Mesenchymal stem cell (in vitro differentiated cells and primary cell): ENCODE measurements at regions not wholly inside any gene's neighbourhood (a gene's known extent, or its start where the extent isn't known, plus 50 kb on each side); places are given as distances from the start of the nearest gene placed in this dataset.

Experiments
- DNase-seq: peaks from one replicate; pipeline ENCODE4 v3.0.0-alpha.2; 2013
- H2AFZ ChIP-seq: one replicate; pipeline ENCODE4 v1.6.1; 2013; ENCODE audit warnings: low read depth, mild to moderate bottlenecking, control low read depth, inconsistent platforms, low read length, moderate library complexity
- H2AK5ac ChIP-seq: 2 replicates; pipeline ENCODE4 v1.6.1; 2013; ENCODE audit warnings: low read length, moderate library complexity, mild to moderate bottlenecking, inconsistent platforms; ENCODE audit not compliant: severe bottlenecking
- H2BK120ac ChIP-seq: one replicate; pipeline ENCODE4 v1.6.1; 2013; ENCODE audit warnings: low read depth, mild to moderate bottlenecking, inconsistent platforms, low read length, moderate library complexity
- H2BK12ac ChIP-seq, 2 experiments: one replicate each; pipeline ENCODE4 v1.6.1; 2013; ENCODE audit warnings: inconsistent platforms in 2 of 2, low read length in 2 of 2, mild to moderate bottlenecking in 2 of 2, moderate library complexity in 2 of 2, control low read depth in 1 of 2
- H2BK15ac ChIP-seq: one replicate; pipeline ENCODE4 v1.6.1; 2013; ENCODE audit warnings: mild to moderate bottlenecking, low read depth, inconsistent platforms; ENCODE audit not compliant: poor library complexity, severe bottlenecking
- H2BK5ac ChIP-seq: 2 replicates; pipeline ENCODE4 v1.6.1; 2013; ENCODE audit warnings: low read depth, mild to moderate bottlenecking, low read length, control low read depth, inconsistent platforms; ENCODE audit not compliant: poor library complexity, severe bottlenecking
- H3K14ac ChIP-seq, 2 experiments: one replicate each; pipeline ENCODE4 v1.6.1; 2013; ENCODE audit warnings: inconsistent platforms in 2 of 2, low read length in 2 of 2, control low read depth in 1 of 2, mild to moderate bottlenecking in 1 of 2, moderate library complexity in 1 of 2
- H3K18ac ChIP-seq, 2 experiments: one replicate each; pipeline ENCODE4 v1.6.1; 2013; ENCODE audit warnings: inconsistent platforms in 2 of 2, low read length in 2 of 2, control low read depth in 1 of 2, low read depth in 1 of 2, mild to moderate bottlenecking in 1 of 2
- H3K23ac ChIP-seq, 2 experiments: one replicate each; pipeline ENCODE4 v1.6.1; 2013; ENCODE audit warnings: inconsistent platforms in 2 of 2, low read length in 2 of 2, mild to moderate bottlenecking in 2 of 2, moderate library complexity in 2 of 2, control low read depth in 1 of 2
- H3K27ac ChIP-seq: 2 replicates; pipeline ENCODE4 v1.5.1; 2013; ENCODE audit warnings: mild to moderate bottlenecking, moderate library complexity, low read length, control low read depth, inconsistent platforms; ENCODE audit not compliant: poor library complexity, severe bottlenecking
- H3K27me3 ChIP-seq, 2 experiments: 2 replicates each; pipeline versions ENCODE4 v1.6.1 to v1.7.0; 2013; ENCODE audit warnings: low read length in 2 of 2, mild to moderate bottlenecking in 2 of 2, moderate library complexity in 2 of 2, control low read depth in 1 of 2, inconsistent platforms in 1 of 2; ENCODE audit not compliant: control insufficient read depth in 1 of 2, insufficient read depth in 1 of 2
- H3K36me3 ChIP-seq, 2 experiments: 2 replicates each; pipeline versions ENCODE4 v1.6.1 to v1.7.0; 2013; ENCODE audit warnings: low read length in 2 of 2, control low read depth in 1 of 2, inconsistent platforms in 1 of 2, low read depth in 1 of 2, mild to moderate bottlenecking in 1 of 2; ENCODE audit not compliant: insufficient read depth in 2 of 2, control insufficient read depth in 1 of 2
- H3K4ac ChIP-seq, 2 experiments: one replicate each; pipeline ENCODE4 v1.6.1; 2013; ENCODE audit warnings: inconsistent platforms in 2 of 2, low read length in 2 of 2, mild to moderate bottlenecking in 2 of 2, moderate library complexity in 2 of 2, control low read depth in 1 of 2, low read depth in 1 of 2
- H3K4me1 ChIP-seq: 2 replicates; pipeline ENCODE4 v1.6.1; 2013; ENCODE audit warnings: low read depth, low read length, control low read depth; ENCODE audit not compliant: control insufficient read depth, insufficient read depth
- H3K4me2 ChIP-seq: 2 replicates; pipeline ENCODE4 v1.6.1; 2013; ENCODE audit warnings: low read length, mild to moderate bottlenecking, inconsistent platforms; ENCODE audit not compliant: poor library complexity, severe bottlenecking
- H3K4me3 ChIP-seq, 2 experiments: 2 replicates each; pipeline versions ENCODE4 v1.5.1 to v1.7.0; 2013; ENCODE audit warnings: low read length in 2 of 2, mild to moderate bottlenecking in 2 of 2, control low read depth in 1 of 2, low read depth in 1 of 2; ENCODE audit not compliant: insufficient read depth in 1 of 2
- H3K79me1 ChIP-seq: replicated peaks from 2 replicates; pipeline ENCODE4 v1.6.1; 2013; ENCODE audit warnings: mild to moderate bottlenecking, control low read depth, low read length, inconsistent platforms; ENCODE audit not compliant: poor library complexity, severe bottlenecking
- H3K9ac ChIP-seq: 2 replicates; pipeline ENCODE4 v1.7.0; 2013; ENCODE audit warnings: mild to moderate bottlenecking, low read length, moderate library complexity
- H3K9me3 ChIP-seq: 2 replicates; pipeline ENCODE4 v1.7.0; 2013; ENCODE audit warnings: mild to moderate bottlenecking, low read length; ENCODE audit not compliant: control insufficient read depth
- H4K8ac ChIP-seq: one replicate; pipeline ENCODE4 v1.6.1; 2013; ENCODE audit warnings: inconsistent platforms, mild to moderate bottlenecking, low read length, moderate library complexity
- H4K91ac ChIP-seq: one replicate; pipeline ENCODE4 v1.6.1; 2013; ENCODE audit warnings: mild to moderate bottlenecking, low read length, inconsistent platforms
- WGBS: methylation state at CpG from one replicate; pipeline ENCODE4 v1.1.7; 2013; ENCODE audit warnings: mixed read lengths; 5-methylcytosine and 5-hydroxymethylcytosine counted together

GRCh38 chr1:215360031-215360430 lies 207.1 kb upstream of the KCTD3 start:
- no peak overlapping the region for H3K14ac ChIP-seq
- peaks cover 2% of the 10 kb centered on the region for H3K9me3 ChIP-seq
- no peak overlapping the region for H3K4me2 ChIP-seq
- no peaks in the 10 kb centered on the region for H3K4me1 ChIP-seq
- no peak overlapping the region for H4K8ac ChIP-seq
- H2AFZ ChIP-seq = no peak overlapping the region
- no peak overlapping the region for H2BK5ac ChIP-seq
- no peak overlapping the region for H2BK120ac ChIP-seq
- H3K18ac ChIP-seq = no peak overlapping the region
- no peak overlapping the region for H2BK12ac ChIP-seq
- no peak overlapping the region for H3K4ac ChIP-seq
- H3K4me3 ChIP-seq = no peak overlapping the region
- no peaks in the 10 kb centered on the region for H3K36me3 ChIP-seq
- H2BK15ac ChIP-seq = no peak overlapping the region
- no peak overlapping the region for H3K27ac ChIP-seq
- no peaks in the 10 kb centered on the region for H3K27me3 ChIP-seq
- DNase-seq = no peak
- H3K9ac ChIP-seq = no peak overlapping the region
- H2AK5ac ChIP-seq = no peak overlapping the region
- no peak overlapping the region for H4K91ac ChIP-seq
- H3K79me1 ChIP-seq = no peaks in the 10 kb centered on the region
- no peak overlapping the region for H3K23ac ChIP-seq

GRCh38 chr1:215360758-215361157 lies 206.3 kb upstream of the KCTD3 start:
- no peak overlapping the region for H2BK5ac ChIP-seq
- DNase-seq = no peak
- H2AFZ ChIP-seq = no peak overlapping the region
- no peaks in the 10 kb centered on the region for H3K36me3 ChIP-seq
- no peak overlapping the region for H3K23ac ChIP-seq
- no peak overlapping the region for H3K18ac ChIP-seq
- no peak overlapping the region for H3K9ac ChIP-seq
- no peaks in the 10 kb centered on the region for H3K27me3 ChIP-seq
- no peak overlapping the region for H2BK15ac ChIP-seq
- H2BK120ac ChIP-seq = no peak overlapping the region
- H3K9me3 ChIP-seq = peaks cover 2% of the 10 kb centered on the region
- no CpG with 5 or more reads among the region's 2 CpGs for WGBS
- no peak overlapping the region for H4K91ac ChIP-seq
- H3K4ac ChIP-seq = no peak overlapping the region
- H3K27ac ChIP-seq = no peak overlapping the region
- no peak overlapping the region for H3K4me2 ChIP-seq
- H3K14ac ChIP-seq = no peak overlapping the region
- no peaks in the 10 kb centered on the region for H3K4me1 ChIP-seq
- no peak overlapping the region for H2AK5ac ChIP-seq
- no peak overlapping the region for H2BK12ac ChIP-seq
- no peaks in the 10 kb centered on the region for H3K79me1 ChIP-seq
- no peak overlapping the region for H4K8ac ChIP-seq
- H3K4me3 ChIP-seq = no peak overlapping the region

GRCh38 chr1:215375381-215375780 lies 191.7 kb upstream of the KCTD3 start:
- peaks cover 0 to 41% of the 10 kb centered on the region in 2 experiments for H3K27me3 ChIP-seq
- no peak overlapping the region for H3K9ac ChIP-seq
- no peak overlapping the region for H3K27ac ChIP-seq
- no peak overlapping the region for H2BK15ac ChIP-seq
- no peak overlapping the region for H4K8ac ChIP-seq
- no peak overlapping the region for H2AFZ ChIP-seq
- H3K18ac ChIP-seq = no peak overlapping the region
- no peak overlapping the region for H2BK5ac ChIP-seq
- no peaks in the 10 kb centered on the region for H3K79me1 ChIP-seq
- no peak overlapping the region for H4K91ac ChIP-seq
- H3K4ac ChIP-seq = no peak overlapping the region
- H3K4me3 ChIP-seq = no peak overlapping the region
- H3K23ac ChIP-seq = no peak overlapping the region
- H3K9me3 ChIP-seq = no peaks in the 10 kb centered on the region
- no peak overlapping the region for H2BK12ac ChIP-seq
- H3K36me3 ChIP-seq = no peaks in the 10 kb centered on the region
- no peak overlapping the region for H2BK120ac ChIP-seq
- no peak for DNase-seq
- no peaks in the 10 kb centered on the region for H3K4me1 ChIP-seq
- no peak overlapping the region for H3K4me2 ChIP-seq
- H3K14ac ChIP-seq = no peak overlapping the region
- no peak overlapping the region for H2AK5ac ChIP-seq

- Histone ChIP-seq H3K9ac (no peak overlapping the region), H2BK12ac (no peak overlapping the region), H3K27me3 (peaks cover 0 to 35% of the 10 kb centered on the region in 2 experiments), H3K14ac (no peak overlapping the region), H3K9me3 (peaks cover 4% of the 10 kb centered on the region), H3K23ac (no peak overlapping the region), H3K18ac (no peak overlapping the region), H2AFZ (no peak overlapping the region), H2BK15ac (no peak overlapping the region), H3K4me3 (no peak overlapping the region), H4K91ac (no peak overlapping the region), H2BK120ac (no peak overlapping the region), H2BK5ac (no peak overlapping the region), H3K79me1 (no peaks in the 10 kb centered on the region), H3K27ac (no peak overlapping the region), H3K4me1 (no peaks in the 10 kb centered on the region), H4K8ac (no peak overlapping the region), H3K4ac (no peak overlapping the region), H3K36me3 (no peaks in the 10 kb centered on the region), H3K4me2 (no peak overlapping the region), H2AK5ac (no peak overlapping the region)
- DNase-seq = peak; percentile 42
- 50% methylated on average over 2 of the region's 2 CpGs for WGBS
Measured at GRCh38 chr1:215376544-215377264, 190.4 kb upstream of the KCTD3 start.
